ENCODE measurements at regions not wholly inside any gene's neighbourhood (a gene's known extent, or its start where the extent isn't known, plus 50 kb on each side); places are given as distances from the start of the nearest gene placed in this dataset.

DNA sequence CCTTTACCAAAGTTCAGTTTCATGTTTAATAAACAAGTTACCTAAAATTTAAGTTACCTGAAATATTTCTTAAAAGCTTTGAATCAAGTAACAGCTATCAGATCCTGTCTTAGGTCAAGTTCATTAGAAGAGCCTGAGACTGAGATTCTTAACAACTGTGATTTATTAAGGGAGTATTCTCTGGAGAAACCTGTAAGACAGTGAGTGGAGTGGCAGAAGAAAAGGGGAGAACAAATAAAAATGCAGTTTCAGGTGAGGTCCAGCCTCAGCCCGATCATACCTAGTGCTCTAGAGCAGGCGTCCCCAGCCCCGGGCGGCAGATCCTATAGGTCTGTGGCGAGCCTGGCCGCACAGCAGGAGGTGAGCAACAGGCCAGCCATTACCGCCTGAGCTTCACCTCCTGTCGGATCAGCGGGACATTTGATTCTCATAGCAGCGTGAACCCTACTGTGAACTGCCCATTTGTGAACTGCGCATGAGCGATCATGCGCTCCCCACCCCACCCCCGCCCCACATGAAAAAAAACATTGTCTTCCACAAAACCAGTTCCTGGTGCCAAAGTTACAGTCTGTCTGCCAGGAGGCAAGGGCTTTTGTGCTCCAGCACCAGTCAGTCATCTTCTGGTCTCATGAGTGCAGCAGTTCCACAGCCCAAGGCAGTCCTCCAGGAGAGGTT lies 59.2 kb upstream of the ADGRB3 start:
- peak in 3 of 4 experiments; percentile 21 to 82 (median 34) for DNase-seq (ENCODE audit: extremely low read depth in 1 of 4, low spot score in 3 of 4)
- Histone ChIP-seq H2AFZ (ENCODE audit: low read depth, low read length) (peak overlapping the region; percentile 76), H3K79me2 (ENCODE audit: control insufficient read depth, insufficient read depth, low read length) (no peaks in the 10 kb centered on the region), H3K36me3 (ENCODE audit: control insufficient read depth, insufficient read depth, low read length) (no peaks in the 10 kb centered on the region), H4K20me1 (replicated peaks; ENCODE audit: control insufficient read depth, insufficient read depth, low read length) (no peaks in the 10 kb centered on the region), H3K9me1 (ENCODE audit: control insufficient read depth, insufficient read depth, low read length) (no peaks in the 10 kb centered on the region), H3K4me1 (replicated peaks in 1 of 2; ENCODE audit: control insufficient read depth in 2 of 2, insufficient read depth in 2 of 2, low read length in 2 of 2) (no peaks in the 10 kb centered on the region), H3K9me3 (replicated peaks; ENCODE audit: control insufficient read depth, insufficient read depth, low read depth, low read length) (no peaks in the 10 kb centered on the region), H3K4me2 (ENCODE audit: insufficient read depth, low read length) (peak overlapping the region; percentile 60), H3K4me3 (peak overlapping the region; percentile 18), H3K27ac (ENCODE audit: extremely low read depth, low read depth, low read length) (peak overlapping the region; percentile 30; the same call in 1 of the 3 replicates), H3K9ac (ENCODE audit: insufficient read depth in 1 of 2, low read depth in 2 of 2, low read length in 2 of 2) (peak overlapping the region in 1 of 2 experiments; percentile 63; a peak in 1 of 4 replicates), H3K27me3 (ENCODE audit: control insufficient read depth in 2 of 2, insufficient read depth in 2 of 2, low read length in 2 of 2) (no peaks in the 10 kb centered on the region)
- no TSS peak for BruUV-seq (replicated peaks)
- peak; percentile 63 for FAIRE-seq
- ChIA-PET CTCF (ENCODE audit: low intra/inter-chr PET ratio) (interaction anchor here (0.6 to 0.7 kb wide), 2 partner anchors 386 to 1721 kb away, joined by 3 read pairs; no protein-coding TSS in a partner anchor), POLR2A (interaction anchor here (0.6 to 0.7 kb wide), 2 partner anchors 79 to 201 kb away, joined by 3 read pairs; no protein-coding TSS in a partner anchor)
- 3% methylated on average over 13 of the region's 14 CpGs for whole genome bisulfite sequencing (ENCODE audit: insufficient coverage, low coverage, missing lambda C conversion rate)
- intact Hi-C loops (cut with micrococcal nuclease): loop anchor here (1.0 to 10.0 kb wide), 2 partner anchors 59 to 231 kb away; partner anchors contain the start of gene ADGRB3
- ATAC-seq: peak; percentile 97
- in situ Hi-C loops (cut with MboI): loop anchor here (5.0 kb wide), 1 partner anchor 56 kb away; no protein-coding TSS in a partner anchor
- TF ChIP-seq CREM (IDR thresholded peaks at IDR 0.05; ENCODE audit: low read depth) (0 out of 2 replicates have a peak, but pooled peaks have one; percentile 25), ZNF24 (IDR thresholded peaks at IDR 0.05) (no peak), BHLHE40 (IDR thresholded peaks at IDR 0.05; ENCODE audit: low read length) (no peak), NFE2 (IDR thresholded peaks at IDR 0.05; ENCODE audit: low read depth) (no peak), ZSCAN32 (CRISPR knock-in tag; IDR thresholded peaks at IDR 0.05) (no peak), ZNF232 (CRISPR knock-in tag; IDR thresholded peaks at IDR 0.05) (no peak), FOXP1 (CRISPR knock-in tag; IDR thresholded peaks at IDR 0.05) (no peak)
- TF ChIP-seq, protein P1, sequence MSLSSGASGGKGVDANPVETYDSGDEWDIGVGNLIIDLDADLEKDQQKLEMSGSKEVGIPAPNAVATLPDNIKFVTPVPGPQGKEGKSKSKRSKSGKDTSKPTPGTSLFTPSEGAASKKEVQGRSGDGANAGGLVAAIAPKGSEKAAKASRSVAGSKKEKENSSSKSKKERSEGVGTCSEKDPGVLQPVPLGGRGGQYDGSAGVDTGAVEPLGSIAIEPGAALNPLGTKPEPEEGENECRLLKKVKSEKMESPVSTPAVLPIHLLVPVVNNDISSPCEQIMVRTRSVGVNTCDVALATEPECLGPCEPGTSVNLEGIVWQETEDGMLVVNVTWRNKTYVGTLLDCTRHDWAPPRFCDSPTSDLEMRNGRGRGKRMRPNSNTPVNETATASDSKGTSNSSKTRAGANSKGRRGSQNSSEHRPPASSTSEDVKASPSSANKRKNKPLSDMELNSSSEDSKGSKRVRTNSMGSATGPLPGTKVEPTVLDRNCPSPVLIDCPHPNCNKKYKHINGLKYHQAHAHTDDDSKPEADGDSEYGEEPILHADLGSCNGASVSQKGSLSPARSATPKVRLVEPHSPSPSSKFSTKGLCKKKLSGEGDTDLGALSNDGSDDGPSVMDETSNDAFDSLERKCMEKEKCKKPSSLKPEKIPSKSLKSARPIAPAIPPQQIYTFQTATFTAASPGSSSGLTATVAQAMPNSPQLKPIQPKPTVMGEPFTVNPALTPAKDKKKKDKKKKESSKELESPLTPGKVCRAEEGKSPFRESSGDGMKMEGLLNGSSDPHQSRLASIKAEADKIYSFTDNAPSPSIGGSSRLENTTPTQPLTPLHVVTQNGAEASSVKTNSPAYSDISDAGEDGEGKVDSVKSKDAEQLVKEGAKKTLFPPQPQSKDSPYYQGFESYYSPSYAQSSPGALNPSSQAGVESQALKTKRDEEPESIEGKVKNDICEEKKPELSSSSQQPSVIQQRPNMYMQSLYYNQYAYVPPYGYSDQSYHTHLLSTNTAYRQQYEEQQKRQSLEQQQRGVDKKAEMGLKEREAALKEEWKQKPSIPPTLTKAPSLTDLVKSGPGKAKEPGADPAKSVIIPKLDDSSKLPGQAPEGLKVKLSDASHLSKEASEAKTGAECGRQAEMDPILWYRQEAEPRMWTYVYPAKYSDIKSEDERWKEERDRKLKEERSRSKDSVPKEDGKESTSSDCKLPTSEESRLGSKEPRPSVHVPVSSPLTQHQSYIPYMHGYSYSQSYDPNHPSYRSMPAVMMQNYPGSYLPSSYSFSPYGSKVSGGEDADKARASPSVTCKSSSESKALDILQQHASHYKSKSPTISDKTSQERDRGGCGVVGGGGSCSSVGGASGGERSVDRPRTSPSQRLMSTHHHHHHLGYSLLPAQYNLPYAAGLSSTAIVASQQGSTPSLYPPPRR (CRISPR knock-in tag; IDR thresholded peaks at IDR 0.05; ENCODE audit: borderline replicate concordance): no peak
- TF ChIP-seq, protein P2, sequence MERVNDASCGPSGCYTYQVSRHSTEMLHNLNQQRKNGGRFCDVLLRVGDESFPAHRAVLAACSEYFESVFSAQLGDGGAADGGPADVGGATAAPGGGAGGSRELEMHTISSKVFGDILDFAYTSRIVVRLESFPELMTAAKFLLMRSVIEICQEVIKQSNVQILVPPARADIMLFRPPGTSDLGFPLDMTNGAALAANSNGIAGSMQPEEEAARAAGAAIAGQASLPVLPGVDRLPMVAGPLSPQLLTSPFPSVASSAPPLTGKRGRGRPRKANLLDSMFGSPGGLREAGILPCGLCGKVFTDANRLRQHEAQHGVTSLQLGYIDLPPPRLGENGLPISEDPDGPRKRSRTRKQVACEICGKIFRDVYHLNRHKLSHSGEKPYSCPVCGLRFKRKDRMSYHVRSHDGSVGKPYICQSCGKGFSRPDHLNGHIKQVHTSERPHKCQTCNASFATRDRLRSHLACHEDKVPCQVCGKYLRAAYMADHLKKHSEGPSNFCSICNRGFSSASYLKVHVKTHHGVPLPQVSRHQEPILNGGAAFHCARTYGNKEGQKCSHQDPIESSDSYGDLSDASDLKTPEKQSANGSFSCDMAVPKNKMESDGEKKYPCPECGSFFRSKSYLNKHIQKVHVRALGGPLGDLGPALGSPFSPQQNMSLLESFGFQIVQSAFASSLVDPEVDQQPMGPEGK (CRISPR knock-in tag; IDR thresholded peaks at IDR 0.05; ENCODE audit: borderline replicate concordance): no peak
- TF ChIP-seq, protein P3, sequence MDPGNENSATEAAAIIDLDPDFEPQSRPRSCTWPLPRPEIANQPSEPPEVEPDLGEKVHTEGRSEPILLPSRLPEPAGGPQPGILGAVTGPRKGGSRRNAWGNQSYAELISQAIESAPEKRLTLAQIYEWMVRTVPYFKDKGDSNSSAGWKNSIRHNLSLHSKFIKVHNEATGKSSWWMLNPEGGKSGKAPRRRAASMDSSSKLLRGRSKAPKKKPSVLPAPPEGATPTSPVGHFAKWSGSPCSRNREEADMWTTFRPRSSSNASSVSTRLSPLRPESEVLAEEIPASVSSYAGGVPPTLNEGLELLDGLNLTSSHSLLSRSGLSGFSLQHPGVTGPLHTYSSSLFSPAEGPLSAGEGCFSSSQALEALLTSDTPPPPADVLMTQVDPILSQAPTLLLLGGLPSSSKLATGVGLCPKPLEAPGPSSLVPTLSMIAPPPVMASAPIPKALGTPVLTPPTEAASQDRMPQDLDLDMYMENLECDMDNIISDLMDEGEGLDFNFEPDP (CRISPR knock-in tag; IDR thresholded peaks at IDR 0.05): no peak
- TF ChIP-seq, protein P4, sequence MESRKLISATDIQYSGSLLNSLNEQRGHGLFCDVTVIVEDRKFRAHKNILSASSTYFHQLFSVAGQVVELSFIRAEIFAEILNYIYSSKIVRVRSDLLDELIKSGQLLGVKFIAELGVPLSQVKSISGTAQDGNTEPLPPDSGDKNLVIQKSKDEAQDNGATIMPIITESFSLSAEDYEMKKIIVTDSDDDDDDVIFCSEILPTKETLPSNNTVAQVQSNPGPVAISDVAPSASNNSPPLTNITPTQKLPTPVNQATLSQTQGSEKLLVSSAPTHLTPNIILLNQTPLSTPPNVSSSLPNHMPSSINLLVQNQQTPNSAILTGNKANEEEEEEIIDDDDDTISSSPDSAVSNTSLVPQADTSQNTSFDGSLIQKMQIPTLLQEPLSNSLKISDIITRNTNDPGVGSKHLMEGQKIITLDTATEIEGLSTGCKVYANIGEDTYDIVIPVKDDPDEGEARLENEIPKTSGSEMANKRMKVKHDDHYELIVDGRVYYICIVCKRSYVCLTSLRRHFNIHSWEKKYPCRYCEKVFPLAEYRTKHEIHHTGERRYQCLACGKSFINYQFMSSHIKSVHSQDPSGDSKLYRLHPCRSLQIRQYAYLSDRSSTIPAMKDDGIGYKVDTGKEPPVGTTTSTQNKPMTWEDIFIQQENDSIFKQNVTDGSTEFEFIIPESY (CRISPR knock-in tag; IDR thresholded peaks at IDR 0.05): no peak

All from K562 (cell line).